ENCODE measurements at regions not wholly inside any gene's neighbourhood (a gene's known extent, or its start where the extent isn't known, plus 50 kb on each side); places are given as distances from the start of the nearest gene placed in this dataset.

- TF ChIP-seq CTCF (IDR thresholded peaks at IDR 0.05) (no peak), POLR2AphosphoS5 (IDR thresholded peaks at IDR 0.05) (no peak), POLR2A (IDR thresholded peaks at IDR 0.05) (no peak)
- no peaks in the 10 kb centered on the region for H3K36me3 ChIP-seq
- H3K4me1 ChIP-seq (replicated peaks) = no peaks in the 10 kb centered on the region
- no peaks in the 10 kb centered on the region for H3K27me3 ChIP-seq (replicated peaks; ENCODE audit: insufficient read depth)
- H3K27ac ChIP-seq = no peak overlapping the region
- no peak for DNase-seq (ENCODE audit: low spot score)
- no peaks in the 10 kb centered on the region for H3K9me3 ChIP-seq
- H3K4me3 ChIP-seq = no peak overlapping the region
- intact Hi-C loops (cut with DNase I) = no loop called here
- 81% methylated on average over 8 of the region's 8 CpGs for WGBS
Observed at GRCh38 chr2:16169381-16169960, 229.1 kb downstream of the MYCN start.

- no peak for DNase-seq (ENCODE audit: low spot score)
- Histone ChIP-seq H3K4me3 (no peak overlapping the region), H3K9me3 (no peaks in the 10 kb centered on the region), H3K36me3 (no peaks in the 10 kb centered on the region), H3K27ac (no peak overlapping the region), H3K27me3 (replicated peaks; ENCODE audit: insufficient read depth) (no peaks in the 10 kb centered on the region), H3K4me1 (replicated peaks) (no peaks in the 10 kb centered on the region)
- TF ChIP-seq CTCF (IDR thresholded peaks at IDR 0.05) = no peak
- no peak for TF ChIP-seq POLR2A (IDR thresholded peaks at IDR 0.05)
- no peak for TF ChIP-seq POLR2AphosphoS5 (IDR thresholded peaks at IDR 0.05)
- intact Hi-C loops (cut with DNase I) = no loop called here
- 88% methylated on average over 24 of the region's 24 CpGs for WGBS
Observed at GRCh38 chr2:16168506-16169264, 228.3 kb downstream of the MYCN start.

GRCh38 chr2:16167870-16168426, 227.6 kb downstream of the MYCN start:
- Histone ChIP-seq H3K4me1 (replicated peaks) (no peaks in the 10 kb centered on the region), H3K4me3 (no peak overlapping the region), H3K9me3 (no peaks in the 10 kb centered on the region), H3K27me3 (replicated peaks; ENCODE audit: insufficient read depth) (no peaks in the 10 kb centered on the region), H3K36me3 (no peaks in the 10 kb centered on the region), H3K27ac (no peak overlapping the region)
- WGBS = 94% methylated on average over 7 of the region's 7 CpGs
- intact Hi-C loops (cut with DNase I) = no loop called here
- no peak for TF ChIP-seq POLR2A (IDR thresholded peaks at IDR 0.05)
- no peak for TF ChIP-seq POLR2AphosphoS5 (IDR thresholded peaks at IDR 0.05)
- TF ChIP-seq CTCF (IDR thresholded peaks at IDR 0.05) = no peak
- no peak for DNase-seq (ENCODE audit: low spot score)

- no peak for DNase-seq (ENCODE audit: low spot score)
- Histone ChIP-seq H3K4me3 (no peak overlapping the region), H3K4me1 (replicated peaks) (no peaks in the 10 kb centered on the region), H3K9me3 (no peaks in the 10 kb centered on the region), H3K27me3 (replicated peaks; ENCODE audit: insufficient read depth) (no peaks in the 10 kb centered on the region), H3K36me3 (no peaks in the 10 kb centered on the region), H3K27ac (no peak overlapping the region)
- TF ChIP-seq POLR2AphosphoS5 (IDR thresholded peaks at IDR 0.05) = no peak
- no peak for TF ChIP-seq POLR2A (IDR thresholded peaks at IDR 0.05)
- WGBS = 96% methylated on average over 6 of the region's 6 CpGs
- intact Hi-C loops (cut with DNase I) = no loop called here
Observed at GRCh38 chr2:16167451-16167861, 227.1 kb downstream of the MYCN start.

- no peak for DNase-seq (ENCODE audit: low spot score)
- H3K9me3 ChIP-seq = no peaks in the 10 kb centered on the region
- H3K27me3 ChIP-seq (replicated peaks; ENCODE audit: insufficient read depth) = no peaks in the 10 kb centered on the region
- no peaks in the 10 kb centered on the region for H3K36me3 ChIP-seq
- no peaks in the 10 kb centered on the region for H3K4me1 ChIP-seq (replicated peaks)
- no peak overlapping the region for H3K27ac ChIP-seq
- TF ChIP-seq POLR2A (IDR thresholded peaks at IDR 0.05) = no peak
- TF ChIP-seq POLR2AphosphoS5 (IDR thresholded peaks at IDR 0.05) = no peak
- TF ChIP-seq CTCF (IDR thresholded peaks at IDR 0.05) = no peak
- intact Hi-C loops (cut with DNase I) = no loop called here
- no peak overlapping the region for H3K4me3 ChIP-seq
- 69% methylated on average over 21 of the region's 21 CpGs for WGBS
Observed at GRCh38 chr2:16166327-16166981, 226.1 kb downstream of the MYCN start.
